WTC11 (cell line): ENCODE measurements at regions not wholly inside any gene's neighbourhood (a gene's known extent, or its start where the extent isn't known, plus 50 kb on each side); places are given as distances from the start of the nearest gene placed in this dataset.

Experiments
- TF ChIP-seq, protein P1 (sequence below): sonication (generic); formaldehyde crosslinking; IDR thresholded peaks from 2 replicates; pipeline ENCODE4 v1.8.1; 2022; ENCODE audit warnings: low read depth, missing genetic modification reagents, borderline replicate concordance
- TF ChIP-seq, protein P2 (sequence below): fragments of 200-600 bp; IDR thresholded peaks from 2 replicates; pipeline ENCODE4 v1.8.0; 2022; ENCODE audit warnings: antibody characterized with exemption
- TF ChIP-seq, protein P3 (sequence below): sonication (generic); formaldehyde crosslinking; IDR thresholded peaks from 2 replicates; pipeline ENCODE4 v1.8.0; 2022; ENCODE audit warnings: mild to moderate bottlenecking, missing genetic modification reagents

DNA sequence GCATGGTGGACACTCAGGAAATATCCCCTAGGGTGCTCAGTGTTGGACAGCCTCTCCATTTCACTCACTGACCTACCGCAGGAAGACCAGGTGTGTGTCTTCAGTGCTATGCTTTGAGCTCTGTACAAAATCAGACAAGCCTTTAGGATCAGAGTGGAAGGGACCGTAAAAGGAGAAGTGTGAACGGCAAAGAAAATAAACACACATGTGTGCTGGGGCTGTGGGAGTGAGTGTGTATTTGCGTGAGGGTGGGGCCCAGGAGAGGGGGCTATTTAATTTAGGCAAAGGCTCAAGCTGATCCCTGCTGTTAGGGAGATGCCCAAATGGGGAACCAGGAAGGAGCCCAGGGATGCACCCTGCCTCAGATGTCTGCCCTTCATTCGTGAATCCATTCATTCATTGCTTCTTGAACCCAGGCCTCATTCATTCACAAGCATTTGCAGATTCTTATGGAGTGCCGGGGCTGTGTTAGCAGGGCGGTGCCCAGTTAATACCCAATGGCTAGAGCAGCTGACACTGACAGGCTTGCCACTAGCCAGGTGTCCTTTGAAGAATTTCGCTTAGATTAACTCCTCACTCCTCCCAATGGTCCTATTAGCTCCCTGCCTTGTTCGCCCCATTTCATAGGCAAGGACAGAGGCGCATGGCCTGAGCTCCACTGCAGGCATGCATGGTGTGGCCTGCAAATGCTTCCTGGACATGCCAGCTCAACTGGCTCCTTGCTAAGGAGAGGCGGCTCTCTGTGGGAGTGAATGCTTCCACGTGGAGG, 296.7 kb upstream of the FOXF1 start:
- TF ChIP-seq, protein P1, sequence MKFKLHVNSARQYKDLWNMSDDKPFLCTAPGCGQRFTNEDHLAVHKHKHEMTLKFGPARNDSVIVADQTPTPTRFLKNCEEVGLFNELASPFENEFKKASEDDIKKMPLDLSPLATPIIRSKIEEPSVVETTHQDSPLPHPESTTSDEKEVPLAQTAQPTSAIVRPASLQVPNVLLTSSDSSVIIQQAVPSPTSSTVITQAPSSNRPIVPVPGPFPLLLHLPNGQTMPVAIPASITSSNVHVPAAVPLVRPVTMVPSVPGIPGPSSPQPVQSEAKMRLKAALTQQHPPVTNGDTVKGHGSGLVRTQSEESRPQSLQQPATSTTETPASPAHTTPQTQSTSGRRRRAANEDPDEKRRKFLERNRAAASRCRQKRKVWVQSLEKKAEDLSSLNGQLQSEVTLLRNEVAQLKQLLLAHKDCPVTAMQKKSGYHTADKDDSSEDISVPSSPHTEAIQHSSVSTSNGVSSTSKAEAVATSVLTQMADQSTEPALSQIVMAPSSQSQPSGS (CRISPR knock-in tag), result no peak
- TF ChIP-seq, protein P2, sequence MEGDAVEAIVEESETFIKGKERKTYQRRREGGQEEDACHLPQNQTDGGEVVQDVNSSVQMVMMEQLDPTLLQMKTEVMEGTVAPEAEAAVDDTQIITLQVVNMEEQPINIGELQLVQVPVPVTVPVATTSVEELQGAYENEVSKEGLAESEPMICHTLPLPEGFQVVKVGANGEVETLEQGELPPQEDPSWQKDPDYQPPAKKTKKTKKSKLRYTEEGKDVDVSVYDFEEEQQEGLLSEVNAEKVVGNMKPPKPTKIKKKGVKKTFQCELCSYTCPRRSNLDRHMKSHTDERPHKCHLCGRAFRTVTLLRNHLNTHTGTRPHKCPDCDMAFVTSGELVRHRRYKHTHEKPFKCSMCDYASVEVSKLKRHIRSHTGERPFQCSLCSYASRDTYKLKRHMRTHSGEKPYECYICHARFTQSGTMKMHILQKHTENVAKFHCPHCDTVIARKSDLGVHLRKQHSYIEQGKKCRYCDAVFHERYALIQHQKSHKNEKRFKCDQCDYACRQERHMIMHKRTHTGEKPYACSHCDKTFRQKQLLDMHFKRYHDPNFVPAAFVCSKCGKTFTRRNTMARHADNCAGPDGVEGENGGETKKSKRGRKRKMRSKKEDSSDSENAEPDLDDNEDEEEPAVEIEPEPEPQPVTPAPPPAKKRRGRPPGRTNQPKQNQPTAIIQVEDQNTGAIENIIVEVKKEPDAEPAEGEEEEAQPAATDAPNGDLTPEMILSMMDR, result no peak
- TF ChIP-seq, protein P3, sequence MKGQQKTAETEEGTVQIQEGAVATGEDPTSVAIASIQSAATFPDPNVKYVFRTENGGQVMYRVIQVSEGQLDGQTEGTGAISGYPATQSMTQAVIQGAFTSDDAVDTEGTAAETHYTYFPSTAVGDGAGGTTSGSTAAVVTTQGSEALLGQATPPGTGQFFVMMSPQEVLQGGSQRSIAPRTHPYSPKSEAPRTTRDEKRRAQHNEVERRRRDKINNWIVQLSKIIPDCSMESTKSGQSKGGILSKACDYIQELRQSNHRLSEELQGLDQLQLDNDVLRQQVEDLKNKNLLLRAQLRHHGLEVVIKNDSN (CRISPR knock-in tag), result no peak
